Kidney tubule cell (primary cell): ENCODE measurements at regions not wholly inside any gene's neighbourhood (a gene's known extent, or its start where the extent isn't known, plus 50 kb on each side); places are given as distances from the start of the nearest gene placed in this dataset.

Source experiments
- DNase-seq: peaks from one replicate; pipeline ENCODE4 v3.0.0-alpha.2; 2018; ENCODE audit warnings: low spot score

GRCh38 chr14:97267509-97267908, 470.3 kb downstream of the VRK1 start:
- DNase-seq: peak; percentile 56

DNA sequence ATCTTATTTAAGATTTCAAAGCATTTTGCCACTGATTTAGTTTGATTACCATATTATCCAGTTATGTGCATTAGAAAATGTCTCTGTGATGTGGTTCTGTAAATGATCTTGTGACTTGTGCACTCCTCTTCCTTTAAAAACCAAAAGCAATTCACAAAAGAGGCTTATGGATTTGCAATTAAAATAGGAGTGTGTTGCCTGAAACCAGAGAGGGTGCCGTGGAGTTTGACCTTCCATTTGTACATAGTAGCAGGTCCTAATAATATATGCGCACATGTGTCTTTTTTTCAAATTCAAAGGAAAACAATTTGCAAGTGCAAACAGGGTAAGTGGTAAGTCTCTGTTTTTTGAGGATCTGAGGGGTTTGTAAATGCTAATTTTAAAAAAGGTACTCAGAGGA, 470.9 kb downstream of the VRK1 start:
- DNase-seq: no peak

DNA sequence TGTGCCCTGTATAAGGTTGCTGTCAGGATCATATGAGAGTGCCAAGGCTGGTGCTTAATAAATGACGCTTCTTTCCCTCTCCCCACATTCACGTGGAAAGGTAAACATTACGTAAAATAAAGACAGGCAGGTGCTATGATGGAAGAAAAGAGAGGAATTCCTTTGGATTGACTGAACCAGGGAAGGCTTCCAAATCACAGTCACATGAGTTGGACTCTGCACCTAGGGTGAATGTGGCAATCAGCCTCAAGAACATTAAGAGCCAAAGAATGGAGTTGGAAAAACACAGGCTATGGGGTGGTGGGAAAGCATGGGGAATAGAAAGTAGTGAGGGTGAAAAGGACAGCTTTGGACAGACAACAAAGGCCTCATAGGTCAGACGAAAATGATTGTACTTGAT, 473.1 kb downstream of the VRK1 start:
- DNase-seq: peak; percentile 72

DNA sequence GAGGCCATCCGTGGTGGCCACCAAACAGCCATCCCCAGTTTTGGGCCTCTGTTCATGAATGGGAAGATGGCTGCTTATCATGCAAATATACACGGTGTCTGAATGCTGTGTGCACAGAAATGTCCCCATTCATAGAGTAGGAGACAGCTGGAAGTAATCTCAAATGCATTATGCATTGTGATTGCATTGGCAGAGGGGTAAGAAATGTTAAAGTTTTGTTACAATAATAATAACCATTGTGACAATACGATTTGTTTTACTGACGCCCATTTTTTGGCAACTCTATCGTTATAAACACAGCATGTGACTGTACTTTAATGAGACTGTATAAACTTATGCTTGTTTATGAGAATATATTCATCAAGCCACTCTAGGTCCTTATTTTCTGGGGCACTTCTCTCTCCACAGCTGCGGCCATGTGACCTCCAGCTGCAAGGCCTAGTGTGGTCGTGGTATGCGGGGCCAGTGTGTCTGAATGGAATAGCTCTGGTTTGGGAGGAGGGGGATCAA, 474.3 kb downstream of the VRK1 start:
- DNase-seq: no peak

- no peak for DNase-seq
Observed at GRCh38 chr14:97273540-97273939, 476.4 kb downstream of the VRK1 start.

- DNase-seq: no peak
Observed at GRCh38 chr14:97274626-97275025, 477.4 kb downstream of the VRK1 start.

DNA sequence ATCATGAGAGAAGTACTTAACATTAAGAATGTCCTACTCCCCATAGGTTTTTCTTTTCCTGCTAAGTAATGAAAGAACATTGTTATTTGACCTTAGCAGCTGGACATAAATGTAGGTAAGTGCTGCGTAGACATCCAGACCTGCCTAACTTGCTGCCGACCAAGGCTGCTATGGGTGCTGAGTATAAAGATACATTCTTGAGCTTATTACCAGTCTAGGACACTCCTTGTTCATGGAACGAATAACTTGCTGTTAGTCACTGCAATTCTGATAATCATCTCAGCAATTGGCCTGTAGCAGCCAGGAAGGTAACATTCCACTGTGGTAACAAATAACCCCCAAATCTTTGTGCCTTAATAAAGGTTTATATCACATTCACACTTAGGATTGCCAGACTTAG, 478.1 kb downstream of the VRK1 start:
- DNase-seq: peak; percentile 61

DNA sequence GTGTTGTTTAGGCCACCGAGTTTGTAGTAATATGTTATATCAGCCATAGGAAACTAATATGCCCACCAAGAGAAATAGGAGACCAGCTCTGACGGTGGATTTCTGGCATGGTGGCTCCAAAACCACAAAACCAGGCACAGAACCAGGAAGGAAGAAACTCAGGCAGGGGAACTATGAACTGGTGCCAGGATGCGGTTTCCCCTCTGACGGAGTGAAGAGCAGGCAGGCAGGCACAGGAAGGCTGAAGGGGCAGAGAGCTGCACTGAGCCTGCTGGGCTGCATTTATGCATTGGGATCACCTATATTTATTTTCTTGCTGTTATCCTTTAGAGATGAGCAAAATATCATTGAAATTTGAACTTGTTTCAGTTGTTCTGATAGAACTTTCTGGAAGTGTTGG, 479.4 kb downstream of the VRK1 start:
- peak; percentile 30 for DNase-seq

DNA sequence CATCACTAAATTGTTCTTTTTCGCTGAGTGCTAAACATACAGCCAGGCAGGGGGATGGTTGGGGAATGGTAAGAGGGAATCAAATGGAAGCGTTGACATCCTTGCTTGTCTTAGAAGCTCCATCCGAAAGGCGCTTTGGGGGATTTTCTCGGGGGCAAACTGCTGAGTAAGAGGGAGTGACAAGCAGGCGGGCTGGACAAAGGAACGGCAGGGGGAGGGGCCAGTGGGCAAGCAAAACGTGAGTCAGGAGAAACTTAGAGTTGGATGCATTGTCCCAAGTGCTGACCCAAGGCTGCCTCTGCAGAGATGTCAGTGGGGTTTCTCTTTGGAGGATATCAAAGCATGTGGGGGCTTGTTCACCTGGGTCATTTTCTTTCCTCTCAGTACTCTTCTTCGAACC, 480.5 kb downstream of the VRK1 start:
- DNase-seq: no peak

DNA sequence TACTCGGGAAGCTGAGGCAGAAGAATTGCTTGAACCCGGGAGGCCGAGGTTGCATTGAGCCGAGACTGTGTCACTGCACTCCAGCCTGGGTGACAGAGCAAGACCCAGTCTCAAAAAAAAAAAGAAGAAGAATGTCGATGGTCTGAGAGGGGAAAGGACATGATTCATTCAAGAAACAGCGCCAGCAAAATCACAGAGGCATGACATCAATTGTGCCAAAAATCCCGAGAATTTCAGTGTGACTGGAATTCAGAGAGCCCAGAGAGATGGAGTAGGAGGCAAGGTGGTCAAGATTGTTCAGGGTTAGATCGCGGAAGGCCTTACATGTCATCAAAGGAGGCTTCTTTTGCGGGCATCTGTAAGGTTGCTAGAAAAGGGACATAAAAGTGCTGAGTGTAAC, 483.3 kb downstream of the VRK1 start:
- peak; percentile 94 for DNase-seq

DNA sequence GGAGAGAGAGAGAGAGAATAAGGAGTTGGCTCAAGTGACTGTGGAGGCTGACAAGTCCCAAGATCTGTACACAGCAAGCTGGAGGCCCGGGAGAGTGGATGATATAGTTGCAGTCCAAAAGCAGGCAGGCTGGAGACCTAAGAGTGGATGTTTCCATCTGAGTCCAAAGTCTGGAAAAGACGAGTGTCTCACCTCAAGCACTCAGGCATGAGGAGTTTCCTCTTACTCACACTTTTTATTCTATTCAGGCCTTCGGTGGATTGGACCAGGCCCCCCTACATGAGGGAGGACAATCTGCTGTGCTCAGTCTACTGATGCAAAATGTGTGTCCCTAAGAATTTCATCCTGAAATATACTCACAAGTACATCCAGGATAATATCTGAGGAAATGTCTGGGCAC, 484.6 kb downstream of the VRK1 start:
- DNase-seq: peak; percentile 88

GRCh38 chr14:97282210-97283004, 485.2 kb downstream of the VRK1 start:
- peak; percentile 72 for DNase-seq

DNA sequence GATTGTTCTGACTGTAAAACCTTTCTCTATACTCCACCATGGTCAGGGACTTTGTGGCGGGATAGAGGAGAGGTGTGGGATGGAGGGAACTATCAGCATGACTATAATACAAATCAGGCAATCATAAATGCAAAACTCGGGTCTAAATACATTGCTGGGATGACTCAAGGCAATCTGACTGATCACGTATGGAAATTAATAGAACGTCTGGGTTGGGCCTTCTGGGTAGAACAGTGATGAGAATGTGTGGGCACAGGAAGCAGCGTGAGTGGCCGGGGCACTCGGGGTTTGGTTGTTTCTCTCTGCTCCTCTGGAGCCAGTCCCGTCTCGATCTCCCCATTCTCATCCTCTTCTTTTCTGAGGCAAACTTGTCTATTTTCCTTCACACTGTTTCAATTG, 485.8 kb downstream of the VRK1 start:
- no peak for DNase-seq

- no peak for DNase-seq
Observed at GRCh38 chr14:97283426-97283825, 486.2 kb downstream of the VRK1 start.

GRCh38 chr14:97283841-97284240, 486.7 kb downstream of the VRK1 start:
- DNase-seq: no peak

GRCh38 chr14:97287956-97288355, 490.8 kb downstream of the VRK1 start:
- no peak for DNase-seq

GRCh38 chr14:97290065-97290464, 492.9 kb downstream of the VRK1 start:
- no peak for DNase-seq

GRCh38 chr14:97290977-97291376, 493.8 kb downstream of the VRK1 start:
- DNase-seq: peak; percentile 57

- no peak for DNase-seq
Observed at GRCh38 chr14:97293659-97294058, 496.5 kb downstream of the VRK1 start.

DNA sequence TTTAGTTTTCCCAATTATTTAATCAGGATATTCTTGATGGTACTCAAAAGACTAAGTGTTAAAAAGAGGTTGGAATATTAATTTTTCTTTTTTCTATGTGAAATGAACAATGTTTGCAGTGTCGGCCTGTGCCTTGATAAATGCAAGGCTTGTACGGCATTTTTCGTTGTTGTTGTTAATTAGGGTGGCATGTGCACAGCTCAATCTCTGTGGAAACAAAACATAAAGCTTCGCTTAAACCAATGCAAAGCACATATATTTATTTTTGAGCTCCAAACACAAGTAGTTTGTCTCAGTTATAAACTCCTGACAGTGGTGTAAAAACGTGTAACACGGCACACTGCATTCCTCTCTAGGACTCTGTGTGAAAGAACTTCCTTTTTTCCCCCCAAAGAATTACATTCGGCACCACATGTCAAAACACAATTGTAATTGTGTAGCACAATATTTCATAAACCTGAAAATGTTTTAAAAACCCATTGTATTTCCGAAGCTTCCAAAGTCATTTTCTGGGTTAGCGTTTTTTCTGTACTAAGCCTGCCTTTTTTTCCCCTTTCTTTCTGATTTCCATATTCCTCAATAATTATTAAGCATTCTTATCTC, 498.0 kb downstream of the VRK1 start:
- no peak for DNase-seq

DNA sequence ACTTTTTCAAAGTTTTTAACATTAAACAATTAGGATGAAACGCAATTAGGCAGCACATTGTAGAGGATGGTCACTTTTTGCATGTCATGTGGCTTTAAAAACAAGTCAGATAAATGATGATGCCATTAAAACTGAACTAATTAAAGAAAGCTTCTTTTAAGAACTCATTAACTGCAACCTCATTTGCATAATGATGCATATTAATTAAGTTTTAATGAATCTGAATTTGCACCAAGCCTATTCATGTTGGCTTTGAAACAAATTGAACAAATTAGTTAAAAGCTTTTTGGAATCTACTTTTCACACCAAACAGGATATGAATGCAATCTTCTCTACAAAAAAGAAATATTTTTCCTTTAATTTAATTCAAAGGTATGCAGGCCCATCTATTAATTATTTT, 499.0 kb downstream of the VRK1 start:
- no peak for DNase-seq

DNA sequence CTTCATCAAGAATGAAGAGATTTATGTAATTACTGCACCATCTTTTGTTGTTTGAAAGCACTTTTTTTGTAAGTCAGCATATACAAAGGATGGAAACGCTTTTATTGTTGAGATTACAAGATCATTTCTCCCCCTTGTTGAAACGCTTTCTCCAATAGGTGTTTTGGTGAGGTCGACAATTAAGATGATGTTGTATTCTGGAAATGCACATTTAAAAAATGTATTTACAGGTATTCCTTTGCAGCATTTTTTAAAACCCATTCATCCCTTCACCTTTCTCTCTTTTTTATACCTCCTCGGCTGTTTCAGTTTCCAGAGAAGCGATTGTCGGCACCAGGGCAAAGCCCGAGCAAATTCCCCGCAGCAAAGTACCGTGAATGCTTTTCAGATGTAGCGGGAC, 499.9 kb downstream of the VRK1 start:
- no peak for DNase-seq

DNA sequence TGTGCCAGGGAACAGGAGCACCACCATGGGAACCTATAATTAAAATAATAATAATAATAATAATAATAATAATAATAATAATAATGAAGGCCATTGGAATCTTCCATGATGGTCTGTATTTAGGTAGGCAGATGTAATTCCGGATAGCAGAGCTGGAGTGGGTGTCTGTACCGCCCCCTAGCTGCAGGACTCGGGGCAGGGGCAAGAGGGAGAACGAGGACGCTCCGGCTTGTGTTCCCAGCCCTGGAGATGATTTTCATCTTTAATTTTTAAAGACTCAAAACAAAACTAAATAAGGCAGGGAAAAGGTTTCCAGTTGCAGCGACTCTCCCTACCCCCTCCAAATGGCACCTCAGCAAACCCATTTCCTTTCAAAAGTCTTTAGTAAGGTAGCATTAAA, 501.1 kb downstream of the VRK1 start:
- DNase-seq: no peak

DNA sequence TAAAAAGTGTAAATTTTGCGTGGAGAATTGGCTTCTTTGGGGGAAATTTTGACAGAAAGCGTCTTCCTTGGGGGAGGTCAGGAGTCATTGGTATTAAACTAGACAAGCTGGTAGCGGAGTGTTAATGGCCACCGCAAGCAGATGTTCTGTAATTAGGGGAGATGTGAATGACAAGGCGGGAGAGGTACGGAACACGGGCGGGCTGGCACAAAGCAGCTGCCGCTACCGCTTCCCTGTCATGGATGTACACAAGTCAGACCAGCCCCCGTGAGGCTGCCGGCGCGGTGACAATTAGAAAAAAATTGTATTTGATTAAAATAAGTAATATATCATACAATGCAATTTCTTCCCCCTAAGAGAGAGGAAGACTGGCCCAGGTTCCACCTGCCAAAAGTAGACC, 501.6 kb downstream of the VRK1 start:
- no peak for DNase-seq
